H1 (cell line): ENCODE measurements at regions not wholly inside any gene's neighbourhood (a gene's known extent, or its start where the extent isn't known, plus 50 kb on each side); places are given as distances from the start of the nearest gene placed in this dataset.

Experiments used
- CREB1 ChIP-seq: IDR thresholded peaks from 2 replicates; pipeline ENCODE4 v1.6.1; 2012; ENCODE audit warnings: inconsistent platforms
- EP300 ChIP-seq, 2 experiments: IDR thresholded peaks; 1 replicate in 1 of 2; 2 replicates in 1 of 2; pipeline ENCODE4 v1.6.1; 2011 to 2012; ENCODE audit warnings: low read depth in 2 of 2, low read length in 2 of 2, mild to moderate bottlenecking in 2 of 2, borderline replicate concordance in 1 of 2, inconsistent platforms in 1 of 2, moderate library complexity in 1 of 2
- EZH2 ChIP-seq: fragments of 200-600 bp; sonication (generic); IDR thresholded peaks from 2 replicates; pipeline ENCODE4 v1.7.1; 2012; ENCODE audit warnings: low read depth, mild to moderate bottlenecking, moderate library complexity, low read length, inconsistent platforms; ENCODE audit not compliant: severe bottlenecking
- POLR2A ChIP-seq, 2 experiments: IDR thresholded peaks; 1 replicate in 1 of 2; 2 replicates in 1 of 2; pipeline ENCODE4 v1.6.1; 2011; ENCODE audit warnings: low read depth in 2 of 2, low read length in 2 of 2, mild to moderate bottlenecking in 2 of 2; ENCODE audit errors: control extremely low read depth in 1 of 2
- POLR2AphosphoS5 ChIP-seq: IDR thresholded peaks from 2 replicates; pipeline ENCODE4 v1.6.1; 2011; ENCODE audit warnings: low read depth, low read length
- ZNF274 ChIP-seq: IDR thresholded peaks from 2 replicates; pipeline ENCODE4 v1.7.0; 2012; ENCODE audit warnings: low read length, borderline replicate concordance; ENCODE audit errors: extremely low read depth
- TF ChIP-seq, protein P1 (sequence below): IDR thresholded peaks from 2 replicates; pipeline ENCODE4 v1.6.1; 2011; ENCODE audit warnings: low read depth, mild to moderate bottlenecking, low read length; ENCODE audit not compliant: insufficient read depth

DNA sequence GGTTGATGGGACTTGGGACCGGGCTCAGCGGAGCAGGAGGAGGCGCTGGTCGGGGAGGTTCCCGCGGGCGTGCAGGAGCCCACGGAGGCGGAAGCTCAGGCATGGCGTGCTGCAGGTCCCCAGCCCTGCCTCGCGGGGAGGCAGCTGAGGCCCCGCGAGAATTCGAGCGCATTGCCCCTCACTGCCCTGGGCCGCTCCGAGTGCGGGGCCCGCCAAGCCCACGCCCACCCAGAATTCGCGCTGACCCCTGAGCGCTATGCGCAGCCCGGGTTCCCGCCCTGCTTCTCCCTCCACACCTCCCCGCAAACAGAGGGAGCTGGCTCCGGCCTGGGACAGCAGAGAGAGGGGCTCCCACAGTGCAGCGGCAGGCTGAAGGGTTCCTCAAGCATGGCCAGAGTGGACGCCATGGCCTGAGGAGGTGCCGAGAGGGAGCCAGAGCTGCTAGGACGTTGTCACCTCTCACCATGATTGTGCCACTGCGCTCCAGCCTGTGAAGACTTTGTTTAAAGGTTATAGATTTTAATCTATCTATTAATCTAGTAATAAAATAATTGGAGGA is 357.2 kb upstream of the RGPD4 start:
- TF ChIP-seq CREB1 = no peak
- no peak for TF ChIP-seq POLR2AphosphoS5
- no peak for TF ChIP-seq POLR2A (IDR thresholded peaks at IDR 0.05; ENCODE audit: control extremely low read depth in 1 of 2, low read depth in 2 of 2, low read length in 2 of 2)
- no peak for TF ChIP-seq ZNF274
- TF ChIP-seq, protein P1, sequence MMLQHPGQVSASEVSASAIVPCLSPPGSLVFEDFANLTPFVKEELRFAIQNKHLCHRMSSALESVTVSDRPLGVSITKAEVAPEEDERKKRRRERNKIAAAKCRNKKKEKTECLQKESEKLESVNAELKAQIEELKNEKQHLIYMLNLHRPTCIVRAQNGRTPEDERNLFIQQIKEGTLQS = no peak
- no peak for TF ChIP-seq EZH2
- no peak for TF ChIP-seq EP300 (IDR thresholded peaks at IDR 0.05; ENCODE audit: borderline replicate concordance in 1 of 2, low read depth in 2 of 2, low read length in 2 of 2)
